ENCODE measurements at regions not wholly inside any gene's neighbourhood (a gene's known extent, or its start where the extent isn't known, plus 50 kb on each side); places are given as distances from the start of the nearest gene placed in this dataset.

- TF ChIP-seq CTCF (conservative IDR thresholded peaks at IDR 0.05; ENCODE audit: low read length) (no peak), EZH2phosphoT487 (IDR thresholded peaks at IDR 0.05; ENCODE audit: borderline replicate concordance) (no peak)
These were observed 442.7 kb upstream of the NR2F2 start for GRCh38 chr15:95887666-95888390.
